Heart left ventricle (tissue), 13 donors: ENCODE measurements at regions not wholly inside any gene's neighbourhood (a gene's known extent, or its start where the extent isn't known, plus 50 kb on each side); places are given as distances from the start of the nearest gene placed in this dataset.

Experiments
- POLR2A ChIP-seq, 2 donors: fragments of 450-650 bp; IDR thresholded peaks; one replicate each; pipeline ENCODE4 v1.6.1; 2017; ENCODE audit warnings: antibody characterized with exemption in 2 of 2, mild to moderate bottlenecking in 2 of 2, moderate library complexity in 2 of 2
- TF ChIP-seq, protein P1 (sequence below), 12 donors: fragments of 200-600 bp; sonication (generic) in 4 of 12; IDR thresholded peaks; one replicate each; pipeline versions ENCODE4 v1.5.0 to v1.8.0; 2018 to 2022; ENCODE audit warnings: antibody characterized with exemption in 12 of 12, mild to moderate bottlenecking in 5 of 12
- donor health status: ischemic (EF 13 %, LVEDD 7.1; RV severe dilation, severe dysfunction).
- donor health status: DM: no; HTN: yes; CAD: no.
- donor health status: DM: no; HTN: no; CAD: no.
- donor health status: ischemic (EF 25% LVEDD 6.9; RV normal size, moderate dysfunction).
- donor health status: ischemic (EF 25% LVEDD 5.7; RV mildly dilated, moderate dysfunction).
- donor health status: ischemic (EF 35%, LVEDD 5.7; RV mildly dilated, moderate dysfunction).
- donor health status: nonischemic (EF 11% LVEDD 7.7; RV severe dilation, severe dysfunction).
- donor health status: DM: yes; HTN: yes; CAD: no.
- donor health status: PGD.
- donor health status: ischemic (EF 29% LVEDD 5.4; RV normal size, mild dysfunction).
- donor health status: nonischemic (EF 23%, LVEDD 6.1; RV moderate dilation, normal function).

DNA sequence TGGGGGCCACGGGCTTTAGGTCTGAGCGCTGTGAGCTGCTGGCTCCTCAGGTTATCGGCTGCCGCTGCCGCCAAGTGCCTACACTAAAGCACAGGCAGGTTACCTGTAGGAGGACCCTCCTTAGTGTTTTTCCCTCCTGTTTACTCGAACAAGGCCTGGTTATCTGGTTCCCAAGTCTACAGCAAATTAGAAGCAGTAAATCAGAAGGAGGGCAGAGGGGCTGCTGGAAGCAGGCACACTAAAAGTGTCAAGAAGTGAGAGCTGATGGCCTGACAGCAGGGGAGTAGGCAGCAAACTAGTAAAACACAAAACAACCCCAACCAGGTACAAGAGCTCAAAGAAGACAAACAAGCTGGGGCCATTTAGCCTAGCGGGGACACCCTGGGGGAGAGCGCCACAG lies 125.0 kb upstream of the PJA1 start:
- TF ChIP-seq POLR2A (IDR thresholded peaks at IDR 0.05): no peak
- TF ChIP-seq, protein P1, sequence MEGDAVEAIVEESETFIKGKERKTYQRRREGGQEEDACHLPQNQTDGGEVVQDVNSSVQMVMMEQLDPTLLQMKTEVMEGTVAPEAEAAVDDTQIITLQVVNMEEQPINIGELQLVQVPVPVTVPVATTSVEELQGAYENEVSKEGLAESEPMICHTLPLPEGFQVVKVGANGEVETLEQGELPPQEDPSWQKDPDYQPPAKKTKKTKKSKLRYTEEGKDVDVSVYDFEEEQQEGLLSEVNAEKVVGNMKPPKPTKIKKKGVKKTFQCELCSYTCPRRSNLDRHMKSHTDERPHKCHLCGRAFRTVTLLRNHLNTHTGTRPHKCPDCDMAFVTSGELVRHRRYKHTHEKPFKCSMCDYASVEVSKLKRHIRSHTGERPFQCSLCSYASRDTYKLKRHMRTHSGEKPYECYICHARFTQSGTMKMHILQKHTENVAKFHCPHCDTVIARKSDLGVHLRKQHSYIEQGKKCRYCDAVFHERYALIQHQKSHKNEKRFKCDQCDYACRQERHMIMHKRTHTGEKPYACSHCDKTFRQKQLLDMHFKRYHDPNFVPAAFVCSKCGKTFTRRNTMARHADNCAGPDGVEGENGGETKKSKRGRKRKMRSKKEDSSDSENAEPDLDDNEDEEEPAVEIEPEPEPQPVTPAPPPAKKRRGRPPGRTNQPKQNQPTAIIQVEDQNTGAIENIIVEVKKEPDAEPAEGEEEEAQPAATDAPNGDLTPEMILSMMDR (IDR thresholded peaks at IDR 0.05): no peak
